ENCODE measurements at regions not wholly inside any gene's neighbourhood (a gene's known extent, or its start where the extent isn't known, plus 50 kb on each side); places are given as distances from the start of the nearest gene placed in this dataset.

- no peak for TF ChIP-seq CTCF (IDR thresholded peaks at IDR 0.05)
- Histone ChIP-seq H3K9me3 (no peaks in the 10 kb centered on the region), H3K27ac (no peak overlapping the region), H3K36me3 (no peaks in the 10 kb centered on the region), H3K27me3 (peaks cover 35% of the 10 kb centered on the region), H3K4me1 (ENCODE audit: control insufficient read depth in 1 of 2, insufficient read depth in 1 of 2, low read depth in 1 of 2, low read length in 1 of 2) (no peaks in the 10 kb centered on the region), H3K4me3 (ENCODE audit: low read depth in 1 of 2, low read length in 1 of 2) (no peak overlapping the region)
These were observed 175.8 kb upstream of the GALNT2 start for GRCh38 chr1:229891227-229891626.

- Histone ChIP-seq H3K4me3 (ENCODE audit: low read depth in 1 of 2, low read length in 1 of 2) (no peak overlapping the region), H3K4me1 (ENCODE audit: control insufficient read depth in 1 of 2, insufficient read depth in 1 of 2, low read depth in 1 of 2, low read length in 1 of 2) (no peaks in the 10 kb centered on the region), H3K36me3 (no peaks in the 10 kb centered on the region), H3K27me3 (peaks cover 35% of the 10 kb centered on the region), H3K9me3 (no peaks in the 10 kb centered on the region), H3K27ac (no peak overlapping the region)
- no peak for TF ChIP-seq CTCF (IDR thresholded peaks at IDR 0.05)
These were observed 174.4 kb upstream of the GALNT2 start for GRCh38 chr1:229892515-229893117.

GRCh38 chr1:229893762-229894444 lies 173.1 kb upstream of the GALNT2 start:
- H3K4me1 ChIP-seq (ENCODE audit: control insufficient read depth in 1 of 2, insufficient read depth in 1 of 2, low read depth in 1 of 2, low read length in 1 of 2) = no peaks in the 10 kb centered on the region

GRCh38 chr1:229894532-229894931 lies 172.5 kb upstream of the GALNT2 start:
- no peak for TF ChIP-seq CTCF (IDR thresholded peaks at IDR 0.05)
- Histone ChIP-seq H3K9me3 (no peaks in the 10 kb centered on the region), H3K27me3 (peaks cover 35% of the 10 kb centered on the region), H3K4me1 (ENCODE audit: control insufficient read depth in 1 of 2, insufficient read depth in 1 of 2, low read depth in 1 of 2, low read length in 1 of 2) (no peaks in the 10 kb centered on the region), H3K36me3 (no peaks in the 10 kb centered on the region), H3K4me3 (ENCODE audit: low read depth in 1 of 2, low read length in 1 of 2) (no peak overlapping the region), H3K27ac (no peak overlapping the region)

More at GRCh38 chr1:229893762-229894444, 173.1 kb upstream of the GALNT2 start:
- TF ChIP-seq CTCF (IDR thresholded peaks at IDR 0.05) = no peak
- H3K27me3 ChIP-seq = peaks cover 35% of the 10 kb centered on the region
- no peaks in the 10 kb centered on the region for H3K36me3 ChIP-seq
- H3K27ac ChIP-seq = no peak overlapping the region
- H3K9me3 ChIP-seq = no peaks in the 10 kb centered on the region
- H3K4me3 ChIP-seq (ENCODE audit: low read depth in 1 of 2, low read length in 1 of 2) = no peak overlapping the region

GRCh38 chr1:229895605-229896004 lies 171.4 kb upstream of the GALNT2 start:
- no peaks in the 10 kb centered on the region for H3K9me3 ChIP-seq
- no peak overlapping the region for H3K27ac ChIP-seq
- TF ChIP-seq CTCF (IDR thresholded peaks at IDR 0.05) = no peak
- no peaks in the 10 kb centered on the region for H3K36me3 ChIP-seq
- H3K4me3 ChIP-seq (ENCODE audit: low read depth in 1 of 2, low read length in 1 of 2) = no peak overlapping the region
- H3K27me3 ChIP-seq = peaks cover 35% of the 10 kb centered on the region
- no peaks in the 10 kb centered on the region for H3K4me1 ChIP-seq (ENCODE audit: control insufficient read depth in 1 of 2, insufficient read depth in 1 of 2, low read depth in 1 of 2, low read length in 1 of 2)
